Bronchial epithelial cell (primary cell): ENCODE measurements at regions not wholly inside any gene's neighbourhood (a gene's known extent, or its start where the extent isn't known, plus 50 kb on each side); places are given as distances from the start of the nearest gene placed in this dataset.

Experiments used
- DNase-seq: peaks from one replicate; pipeline ENCODE4 v3.0.0-alpha.2; 2010; ENCODE audit warnings: low read depth
- FAIRE-seq: peaks from 2 replicates; lab custom pipeline; 2011; peaks lifted over from hg19 to GRCh38; lab: Jason Lieb, UNC
- H3K27me3 ChIP-seq: 2 replicates; pipeline ENCODE4 v1.5.1; 2011; ENCODE audit warnings: low read length; ENCODE audit not compliant: control insufficient read depth, insufficient read depth
- H3K36me3 ChIP-seq: 2 replicates; pipeline ENCODE4 v1.5.1; 2011; ENCODE audit warnings: low read length; ENCODE audit not compliant: control insufficient read depth, insufficient read depth
- H3K4me3 ChIP-seq: 2 replicates; pipeline ENCODE4 v1.5.1; 2011; ENCODE audit warnings: mild to moderate bottlenecking, low read depth, low read length, control low read depth
- CTCF ChIP-seq: IDR thresholded peaks from 2 replicates; pipeline ENCODE4 v1.5.1; 2011; ENCODE audit warnings: mild to moderate bottlenecking, moderate library complexity, low read length, control low read depth, inconsistent platforms; ENCODE audit not compliant: insufficient read depth, severe bottlenecking

GRCh38 chr3:157672061-157672460 lies 168.8 kb upstream of the VEPH1 start:
- Histone ChIP-seq H3K4me3 (no peak overlapping the region), H3K27me3 (no peaks in the 10 kb centered on the region), H3K36me3 (no peaks in the 10 kb centered on the region)
- FAIRE-seq (no peak), DNase-seq (no peak)
- TF ChIP-seq CTCF: no peak

GRCh38 chr3:157671656-157672055 lies 168.4 kb upstream of the VEPH1 start:
- Histone ChIP-seq H3K4me3 (no peak overlapping the region), H3K36me3 (no peaks in the 10 kb centered on the region), H3K27me3 (no peaks in the 10 kb centered on the region)
- TF ChIP-seq CTCF: no peak
- FAIRE-seq (no peak), DNase-seq (no peak)

- no peak for FAIRE-seq
Measured at GRCh38 chr3:157669416-157669815, 166.2 kb upstream of the VEPH1 start.

GRCh38 chr3:157667493-157667892 lies 164.3 kb upstream of the VEPH1 start:
- FAIRE-seq (no peak), DNase-seq (no peak)
- Histone ChIP-seq H3K27me3 (no peaks in the 10 kb centered on the region), H3K36me3 (no peaks in the 10 kb centered on the region), H3K4me3 (no peak overlapping the region)
- no peak for TF ChIP-seq CTCF

More at GRCh38 chr3:157669416-157669815, 166.2 kb upstream of the VEPH1 start:
- no peak for DNase-seq
- Histone ChIP-seq H3K4me3 (no peak overlapping the region), H3K36me3 (no peaks in the 10 kb centered on the region), H3K27me3 (no peaks in the 10 kb centered on the region)
- TF ChIP-seq CTCF: no peak

- no peaks in the 10 kb centered on the region for H3K36me3 ChIP-seq
Measured at GRCh38 chr3:157662171-157662570, 159.0 kb upstream of the VEPH1 start.

More at GRCh38 chr3:157662171-157662570, 159.0 kb upstream of the VEPH1 start:
- DNase-seq (no peak), FAIRE-seq (no peak)
- Histone ChIP-seq H3K27me3 (no peaks in the 10 kb centered on the region), H3K4me3 (no peak overlapping the region)
- TF ChIP-seq CTCF: no peak
